GM10266 (cell line): ENCODE measurements at regions not wholly inside any gene's neighbourhood (a gene's known extent, or its start where the extent isn't known, plus 50 kb on each side); places are given as distances from the start of the nearest gene placed in this dataset.

Experiments
- DNase-seq: peaks from one replicate; pipeline ENCODE4 v3.0.0; 2012; ENCODE audit errors: extremely low spot score
- CTCF ChIP-seq: IDR thresholded peaks from 2 replicates; pipeline ENCODE4 v1.5.1; 2012; ENCODE audit warnings: mild to moderate bottlenecking, low read depth; ENCODE audit not compliant: control insufficient read depth, insufficient read depth; ENCODE audit errors: missing control alignments

- no peak for DNase-seq
- no peak for TF ChIP-seq CTCF
Measured at GRCh38 chr15:36053746-36054145, 507.8 kb upstream of the DPH6 start.

GRCh38 chr15:36059596-36059995, 513.6 kb upstream of the DPH6 start:
- DNase-seq: no peak
- TF ChIP-seq CTCF: no peak

- TF ChIP-seq CTCF: no peak
- DNase-seq: no peak
Measured at GRCh38 chr15:36062357-36062756, 516.4 kb upstream of the DPH6 start.

- no peak for DNase-seq
- no peak for TF ChIP-seq CTCF
Measured at GRCh38 chr15:36066757-36067156, 512.7 kb upstream of the CDIN1 start.

GRCh38 chr15:36067483-36068274, 511.7 kb upstream of the CDIN1 start:
- DNase-seq: no peak

GRCh38 chr15:36075333-36075732, 504.1 kb upstream of the CDIN1 start:
- no peak for DNase-seq
- TF ChIP-seq CTCF: no peak

More at GRCh38 chr15:36067483-36068274, 511.7 kb upstream of the CDIN1 start:
- TF ChIP-seq CTCF: no peak

GRCh38 chr15:36079021-36079420, 500.4 kb upstream of the CDIN1 start:
- DNase-seq: no peak
- no peak for TF ChIP-seq CTCF
